Keratinocyte (primary cell): ENCODE measurements at regions not wholly inside any gene's neighbourhood (a gene's known extent, or its start where the extent isn't known, plus 50 kb on each side); places are given as distances from the start of the nearest gene placed in this dataset.

Experiments used
- DNase-seq: peaks from one replicate; pipeline ENCODE4 v3.0.0-alpha.2; 2011; ENCODE audit warnings: low read depth, missing footprints, low spot score
- FAIRE-seq: peaks from 2 replicates; lab custom pipeline; 2011; peaks lifted over from hg19 to GRCh38; lab: Jason Lieb, UNC
- H2AFZ ChIP-seq: 2 replicates; pipeline ENCODE4 v1.6.0; 2012; ENCODE audit warnings: low read length, control low read depth, inconsistent platforms; ENCODE audit not compliant: control insufficient read depth
- H3K27ac ChIP-seq: 2 replicates; pipeline ENCODE4 v1.5.1; 2011; ENCODE audit warnings: low read length; ENCODE audit not compliant: control insufficient read depth, insufficient read depth
- H3K27me3 ChIP-seq: 3 replicates; pipeline ENCODE4 v1.6.0; 2011; ENCODE audit warnings: low read length; ENCODE audit not compliant: control insufficient read depth, insufficient read depth; ENCODE audit errors: extremely low read depth
- H3K36me3 ChIP-seq, 2 experiments: 2 replicates in 1 of 2; 3 replicates in 1 of 2; pipeline ENCODE4 v1.5.1; 2011; ENCODE audit warnings: low read length in 2 of 2, mild to moderate bottlenecking in 1 of 2; ENCODE audit not compliant: control insufficient read depth in 2 of 2, insufficient read depth in 2 of 2; ENCODE audit errors: extremely low read depth in 1 of 2
- H3K4me1 ChIP-seq: 3 replicates; pipeline ENCODE4 v1.5.1; 2011; ENCODE audit warnings: low read length; ENCODE audit not compliant: control insufficient read depth, insufficient read depth; ENCODE audit errors: extremely low read depth
- H3K4me2 ChIP-seq: 3 replicates; pipeline ENCODE4 v1.6.0; 2011; ENCODE audit warnings: low read depth, low read length; ENCODE audit not compliant: control insufficient read depth, insufficient read depth; ENCODE audit errors: extremely low read depth
- H3K4me3 ChIP-seq, 3 experiments: fragments of 200-600 bp in 1 of 3; sonication (generic) in 1 of 3; 2 replicates in 2 of 3; 3 replicates in 1 of 3; pipeline ENCODE4 v1.5.1; 2011 to 2016; ENCODE audit warnings: low read length in 3 of 3, mild to moderate bottlenecking in 3 of 3, control low read depth in 2 of 3, inconsistent platforms in 1 of 3, low read depth in 1 of 3, mixed read lengths in 1 of 3, mixed run types in 1 of 3, moderate library complexity in 1 of 3; ENCODE audit not compliant: control insufficient read depth in 2 of 3, insufficient read depth in 2 of 3; ENCODE audit errors: extremely low read depth in 1 of 3
- H3K79me2 ChIP-seq: 2 replicates; pipeline ENCODE4 v1.6.0; 2012; ENCODE audit warnings: low read length; ENCODE audit not compliant: control insufficient read depth, insufficient read depth
- H3K9ac ChIP-seq: 3 replicates; pipeline ENCODE4 v1.6.0; 2011; ENCODE audit warnings: low read length; ENCODE audit not compliant: control insufficient read depth, insufficient read depth; ENCODE audit errors: extremely low read depth
- H3K9me1 ChIP-seq: 3 replicates; pipeline ENCODE4 v1.6.0; 2011; ENCODE audit warnings: low read length; ENCODE audit not compliant: control insufficient read depth, insufficient read depth; ENCODE audit errors: extremely low read depth
- H3K9me3 ChIP-seq: 2 replicates; pipeline ENCODE4 v1.5.1; 2012; ENCODE audit warnings: low read depth, low read length; ENCODE audit not compliant: control insufficient read depth
- H4K20me1 ChIP-seq: 3 replicates; pipeline ENCODE4 v1.6.0; 2011; ENCODE audit warnings: low read length; ENCODE audit not compliant: control insufficient read depth, insufficient read depth; ENCODE audit errors: extremely low read depth
- EZH2 ChIP-seq: IDR thresholded peaks from one replicate; pipeline ENCODE4 v1.6.1; 2012; ENCODE audit warnings: inconsistent platforms, mild to moderate bottlenecking, low read length, moderate library complexity
- dilution Hi-C: fragments of 300-500 bp; cut with MboI; formaldehyde crosslinking; loops from one replicate; pipeline ENCODE4 v1.7.0; 2020; ENCODE audit warnings: low sequenced_read_pairs; ENCODE audit not compliant: extremely low pct_ligation_motif_present
- TF ChIP-seq, protein P1 (sequence below), 3 experiments: IDR thresholded peaks in 1 of 3; conservative IDR thresholded peaks in 1 of 3; optimal IDR thresholded peaks in 1 of 3; 2 replicates in 2 of 3; 3 replicates in 1 of 3; pipeline versions ENCODE3 to v1.5.1; 2011; ENCODE audit warnings: low read length in 3 of 3, mild to moderate bottlenecking in 3 of 3, moderate library complexity in 2 of 3, control low read depth in 1 of 3, inconsistent platforms in 1 of 3; ENCODE audit not compliant: insufficient read depth in 2 of 3; ENCODE audit errors: extremely low read depth in 1 of 3

DNA sequence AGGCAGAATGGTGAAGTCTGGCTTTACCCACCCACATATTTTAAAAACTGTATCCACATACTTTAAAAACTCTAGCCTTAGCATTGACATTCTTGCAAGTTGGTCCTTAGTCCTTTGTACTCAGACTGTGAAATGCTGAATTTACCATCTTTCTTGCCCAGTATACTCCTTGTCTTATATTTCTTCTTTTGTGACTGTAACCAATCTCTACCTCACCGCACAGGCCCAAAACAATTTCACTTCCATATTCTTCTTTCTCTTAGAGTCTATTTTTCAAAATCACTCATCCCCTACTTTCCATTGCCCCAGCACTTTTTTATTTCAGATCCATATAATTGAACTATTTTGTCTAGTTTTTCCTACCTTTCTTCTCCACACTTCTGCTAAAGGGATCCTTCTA lies 892.4 kb upstream of the B3GALT2 start:
- no peaks in the 10 kb centered on the region for H3K4me1 ChIP-seq
- dilution Hi-C loops: no loop called here
- no peak overlapping the region for H3K9ac ChIP-seq
- no peak overlapping the region for H3K4me3 ChIP-seq
- H3K79me2 ChIP-seq: no peaks in the 10 kb centered on the region
- TF ChIP-seq EZH2: no peak
- TF ChIP-seq, protein P1, sequence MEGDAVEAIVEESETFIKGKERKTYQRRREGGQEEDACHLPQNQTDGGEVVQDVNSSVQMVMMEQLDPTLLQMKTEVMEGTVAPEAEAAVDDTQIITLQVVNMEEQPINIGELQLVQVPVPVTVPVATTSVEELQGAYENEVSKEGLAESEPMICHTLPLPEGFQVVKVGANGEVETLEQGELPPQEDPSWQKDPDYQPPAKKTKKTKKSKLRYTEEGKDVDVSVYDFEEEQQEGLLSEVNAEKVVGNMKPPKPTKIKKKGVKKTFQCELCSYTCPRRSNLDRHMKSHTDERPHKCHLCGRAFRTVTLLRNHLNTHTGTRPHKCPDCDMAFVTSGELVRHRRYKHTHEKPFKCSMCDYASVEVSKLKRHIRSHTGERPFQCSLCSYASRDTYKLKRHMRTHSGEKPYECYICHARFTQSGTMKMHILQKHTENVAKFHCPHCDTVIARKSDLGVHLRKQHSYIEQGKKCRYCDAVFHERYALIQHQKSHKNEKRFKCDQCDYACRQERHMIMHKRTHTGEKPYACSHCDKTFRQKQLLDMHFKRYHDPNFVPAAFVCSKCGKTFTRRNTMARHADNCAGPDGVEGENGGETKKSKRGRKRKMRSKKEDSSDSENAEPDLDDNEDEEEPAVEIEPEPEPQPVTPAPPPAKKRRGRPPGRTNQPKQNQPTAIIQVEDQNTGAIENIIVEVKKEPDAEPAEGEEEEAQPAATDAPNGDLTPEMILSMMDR (optimal IDR thresholded peaks at IDR 0.05 in 1 of 3, IDR thresholded peaks at IDR 0.05 in 1 of 3, conservative IDR thresholded peaks at IDR 0.05 in 1 of 3; ENCODE audit: extremely low read depth in 1 of 3, insufficient read depth in 2 of 3, low read length in 3 of 3): no peak
- H3K27me3 ChIP-seq: no peaks in the 10 kb centered on the region
- no peak overlapping the region for H3K4me2 ChIP-seq
- no peak for FAIRE-seq
- H4K20me1 ChIP-seq: no peaks in the 10 kb centered on the region
- no peaks in the 10 kb centered on the region for H3K9me3 ChIP-seq
- no peak overlapping the region for H3K27ac ChIP-seq
- no peaks in the 10 kb centered on the region for H3K36me3 ChIP-seq
- no peak overlapping the region for H2AFZ ChIP-seq
- H3K9me1 ChIP-seq: no peaks in the 10 kb centered on the region
- DNase-seq: no peak

DNA sequence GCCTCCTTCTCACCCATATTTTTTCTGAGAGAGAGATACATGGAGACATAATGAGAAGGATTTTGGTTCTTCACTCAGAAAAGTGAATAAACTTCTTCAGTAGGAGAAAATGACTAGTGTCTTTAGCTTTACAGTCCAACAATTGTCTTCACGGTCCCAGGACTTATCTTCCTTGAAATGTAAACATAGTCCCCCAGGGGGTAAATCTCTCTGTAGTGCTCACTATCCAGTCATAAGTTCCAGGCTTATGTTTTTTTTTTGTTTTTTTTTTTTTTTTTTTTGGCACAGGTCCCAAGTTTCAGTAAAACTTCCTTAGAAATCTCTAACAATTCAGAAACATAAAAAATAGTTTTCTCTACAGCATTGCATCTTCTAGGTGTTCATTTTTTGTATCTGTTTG lies 890.2 kb upstream of the B3GALT2 start:
- H3K9me3 ChIP-seq: no peaks in the 10 kb centered on the region
- DNase-seq (no peak), FAIRE-seq (no peak)
- no peak overlapping the region for H2AFZ ChIP-seq
- no peak overlapping the region for H3K4me2 ChIP-seq
- no peaks in the 10 kb centered on the region for H3K9me1 ChIP-seq
- H3K27me3 ChIP-seq: no peaks in the 10 kb centered on the region
- no peaks in the 10 kb centered on the region for H3K4me1 ChIP-seq
- no peak overlapping the region for H3K4me3 ChIP-seq
- H3K79me2 ChIP-seq: no peaks in the 10 kb centered on the region
- no peaks in the 10 kb centered on the region for H3K36me3 ChIP-seq
- H3K9ac ChIP-seq: no peak overlapping the region
- no peak overlapping the region for H3K27ac ChIP-seq
- H4K20me1 ChIP-seq: no peaks in the 10 kb centered on the region
- dilution Hi-C loops: no loop called here
- TF ChIP-seq EZH2: no peak
- TF ChIP-seq, protein P1 (optimal IDR thresholded peaks at IDR 0.05 in 1 of 3, IDR thresholded peaks at IDR 0.05 in 1 of 3, conservative IDR thresholded peaks at IDR 0.05 in 1 of 3; ENCODE audit: extremely low read depth in 1 of 3, insufficient read depth in 2 of 3, low read length in 3 of 3): no peak
